Panc1 (cell line): ENCODE measurements at regions not wholly inside any gene's neighbourhood (a gene's known extent, or its start where the extent isn't known, plus 50 kb on each side); places are given as distances from the start of the nearest gene placed in this dataset.

ENCODE experiments used
- ATAC-seq: fragments of 200-7000 bp; cut with Tn5 transposase; 2 replicates; pipeline ENCODE4 v1.9.1; 2020; ENCODE audit warnings: mild to moderate bottlenecking, moderate library complexity
- BruUV-seq: library from RNA; stranded (reverse); fragments of 400-500 nt; replicated peaks from 2 replicates; lab custom pipeline; 2021; lab: Mats Ljungman, UMichigan
- CTCF ChIA-PET: fragments of 300-600 bp; sonication (Branson Sonifier 250); formaldehyde crosslinking; loops from one replicate; lab custom pipeline; 2022; ENCODE audit warnings: antibody characterized with exemption; lab: Charles Lee
- POLR2A ChIA-PET: fragments of 300-600 bp; sonication (Branson Sonifier 250); formaldehyde crosslinking; loops from one replicate; lab custom pipeline; 2022; ENCODE audit warnings: antibody characterized with exemption; lab: Charles Lee
- DNase-seq: peaks from one replicate; pipeline ENCODE4 v3.0.0-alpha.2; 2010; ENCODE audit warnings: low read depth, low spot score
- H3K27ac ChIP-seq: 2 replicates; pipeline ENCODE4 v1.5.1; 2011; ENCODE audit warnings: mild to moderate bottlenecking, low read length, inconsistent platforms
- H3K27me3 ChIP-seq: fragments of 200-500 bp; sonication (Bioruptor generic); 2 replicates; pipeline ENCODE4 v1.6.0; 2014; ENCODE audit warnings: low read length, inconsistent platforms; ENCODE audit not compliant: control insufficient read depth, insufficient read depth
- H3K36me3 ChIP-seq: fragments of 200-500 bp; sonication (Bioruptor generic); 2 replicates; pipeline ENCODE4 v1.5.1; 2014; ENCODE audit warnings: inconsistent platforms, mild to moderate bottlenecking, low read length, moderate library complexity; ENCODE audit not compliant: control insufficient read depth, insufficient read depth
- H3K4me1 ChIP-seq: 2 replicates; pipeline ENCODE4 v1.5.1; 2011; ENCODE audit warnings: inconsistent platforms, mild to moderate bottlenecking, low read length, moderate library complexity; ENCODE audit not compliant: control insufficient read depth, insufficient read depth
- H3K4me3 ChIP-seq, 2 experiments: 2 replicates each; pipeline ENCODE4 v1.5.1; 2011 to 2012; ENCODE audit warnings: low read depth in 2 of 2, low read length in 2 of 2, mild to moderate bottlenecking in 2 of 2, inconsistent platforms in 1 of 2, moderate library complexity in 1 of 2
- H3K9me3 ChIP-seq: fragments of 200-500 bp; sonication (Bioruptor generic); 2 replicates; pipeline ENCODE4 v1.5.1; 2014; ENCODE audit warnings: low read depth, mild to moderate bottlenecking, inconsistent platforms, low read length, moderate library complexity; ENCODE audit not compliant: control insufficient read depth, insufficient read depth
- POLR2AphosphoS5 ChIP-seq: IDR thresholded peaks from 2 replicates; pipeline ENCODE4 v1.6.1; 2012; ENCODE audit warnings: mild to moderate bottlenecking, low read depth, low read length, moderate library complexity
- REST ChIP-seq, 2 experiments: IDR thresholded peaks; 2 replicates each; pipeline ENCODE4 v1.6.1; 2011 to 2012; ENCODE audit warnings: low read depth in 2 of 2, control low read depth in 1 of 2, low read length in 1 of 2, mild to moderate bottlenecking in 1 of 2, moderate library complexity in 1 of 2; ENCODE audit not compliant: insufficient read depth in 1 of 2
- SIN3A ChIP-seq: IDR thresholded peaks from 2 replicates; pipeline ENCODE4 v1.6.1; 2012; ENCODE audit warnings: low read depth, mild to moderate bottlenecking, low read length, moderate library complexity, borderline replicate concordance; ENCODE audit not compliant: insufficient read depth
- TCF7L2 ChIP-seq: IDR thresholded peaks from 2 replicates; pipeline ENCODE4 v1.6.1; 2011; ENCODE audit warnings: mild to moderate bottlenecking, low read depth, low read length, inconsistent platforms
- in situ Hi-C: cut with HindIII; loops from 2 replicates; pipeline ENCODE4 v1.10.0; 2016; ENCODE audit warnings: low sequenced_read_pairs, low pct_unique_long_range_greater_than_20kb
- intact Hi-C: fragments of 100-400 bp; cut with micrococcal nuclease; formaldehyde crosslinking; loops from one replicate; pipeline ENCODE4 v1.10.0; 2022; ENCODE audit not compliant: unreplicated experiment
- TF ChIP-seq, protein P1 (sequence below): fragments of 450-650 bp; IDR thresholded peaks from 2 replicates; pipeline ENCODE4 v1.5.1; 2017; ENCODE audit warnings: mild to moderate bottlenecking

- H3K36me3 ChIP-seq, result no peaks in the 10 kb centered on the region
- intact Hi-C loops, result no loop called here
- H3K27me3 ChIP-seq, result no peaks in the 10 kb centered on the region
- ChIA-PET POLR2A (no interaction called here), CTCF (no interaction called here)
- H3K9me3 ChIP-seq, result no peaks in the 10 kb centered on the region
- H3K4me3 ChIP-seq, result no peak overlapping the region
- ATAC-seq, result no peak
- TF ChIP-seq, protein P1, sequence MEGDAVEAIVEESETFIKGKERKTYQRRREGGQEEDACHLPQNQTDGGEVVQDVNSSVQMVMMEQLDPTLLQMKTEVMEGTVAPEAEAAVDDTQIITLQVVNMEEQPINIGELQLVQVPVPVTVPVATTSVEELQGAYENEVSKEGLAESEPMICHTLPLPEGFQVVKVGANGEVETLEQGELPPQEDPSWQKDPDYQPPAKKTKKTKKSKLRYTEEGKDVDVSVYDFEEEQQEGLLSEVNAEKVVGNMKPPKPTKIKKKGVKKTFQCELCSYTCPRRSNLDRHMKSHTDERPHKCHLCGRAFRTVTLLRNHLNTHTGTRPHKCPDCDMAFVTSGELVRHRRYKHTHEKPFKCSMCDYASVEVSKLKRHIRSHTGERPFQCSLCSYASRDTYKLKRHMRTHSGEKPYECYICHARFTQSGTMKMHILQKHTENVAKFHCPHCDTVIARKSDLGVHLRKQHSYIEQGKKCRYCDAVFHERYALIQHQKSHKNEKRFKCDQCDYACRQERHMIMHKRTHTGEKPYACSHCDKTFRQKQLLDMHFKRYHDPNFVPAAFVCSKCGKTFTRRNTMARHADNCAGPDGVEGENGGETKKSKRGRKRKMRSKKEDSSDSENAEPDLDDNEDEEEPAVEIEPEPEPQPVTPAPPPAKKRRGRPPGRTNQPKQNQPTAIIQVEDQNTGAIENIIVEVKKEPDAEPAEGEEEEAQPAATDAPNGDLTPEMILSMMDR, result no peak
- no peak for TF ChIP-seq SIN3A
- no peak for TF ChIP-seq REST (IDR thresholded peaks at IDR 0.05; ENCODE audit: insufficient read depth in 1 of 2, low read depth in 2 of 2, low read length in 1 of 2)
- no peak for TF ChIP-seq TCF7L2
- TF ChIP-seq POLR2AphosphoS5, result no peak
- DNase-seq, result no peak
- no TSS peak for BruUV-seq
- no peak overlapping the region for H3K27ac ChIP-seq
- in situ Hi-C loops, result no loop called here
- H3K4me1 ChIP-seq, result peaks cover 11% of the 10 kb centered on the region; the same call in 1 of the 2 replicates
Measured at GRCh38 chr3:159795681-159796175, 192.9 kb upstream of the IL12A start.

- TF ChIP-seq REST (IDR thresholded peaks at IDR 0.05; ENCODE audit: insufficient read depth in 1 of 2, low read depth in 2 of 2, low read length in 1 of 2) (no peak), SIN3A (no peak)
- in situ Hi-C loops (no loop called here), intact Hi-C loops (no loop called here)
- no peaks in the 10 kb centered on the region for H3K36me3 ChIP-seq
- no TSS peak for BruUV-seq
- ChIA-PET POLR2A (no interaction called here), CTCF (no interaction called here)
- H3K27ac ChIP-seq, result no peak overlapping the region
- ATAC-seq, result no peak
- peaks cover 11% of the 10 kb centered on the region; the same call in 1 of the 2 replicates for H3K4me1 ChIP-seq
- H3K9me3 ChIP-seq, result no peaks in the 10 kb centered on the region
- no peak for DNase-seq
- H3K4me3 ChIP-seq, result no peak overlapping the region
- H3K27me3 ChIP-seq, result no peaks in the 10 kb centered on the region
Measured at GRCh38 chr3:159796226-159796625, 192.4 kb upstream of the IL12A start.
